Heart left ventricle (tissue), 13 donors: ENCODE measurements at regions not wholly inside any gene's neighbourhood (a gene's known extent, or its start where the extent isn't known, plus 50 kb on each side); places are given as distances from the start of the nearest gene placed in this dataset.

ENCODE experiments used
- POLR2A ChIP-seq, 2 donors: fragments of 450-650 bp; IDR thresholded peaks; one replicate each; pipeline ENCODE4 v1.6.1; 2017; ENCODE audit warnings: antibody characterized with exemption in 2 of 2, mild to moderate bottlenecking in 2 of 2, moderate library complexity in 2 of 2
- TF ChIP-seq, protein P1 (sequence below), 12 donors: fragments of 200-600 bp; sonication (generic) in 4 of 12; IDR thresholded peaks; one replicate each; pipeline versions ENCODE4 v1.5.0 to v1.8.0; 2018 to 2022; ENCODE audit warnings: antibody characterized with exemption in 12 of 12, mild to moderate bottlenecking in 5 of 12
- donor health status: ischemic (EF 13 %, LVEDD 7.1; RV severe dilation, severe dysfunction).
- donor health status: DM: no; HTN: yes; CAD: no.
- donor health status: DM: no; HTN: no; CAD: no.
- donor health status: ischemic (EF 25% LVEDD 6.9; RV normal size, moderate dysfunction).
- donor health status: ischemic (EF 25% LVEDD 5.7; RV mildly dilated, moderate dysfunction).
- donor health status: ischemic (EF 35%, LVEDD 5.7; RV mildly dilated, moderate dysfunction).
- donor health status: nonischemic (EF 11% LVEDD 7.7; RV severe dilation, severe dysfunction).
- donor health status: DM: yes; HTN: yes; CAD: no.
- donor health status: PGD.
- donor health status: ischemic (EF 29% LVEDD 5.4; RV normal size, mild dysfunction).
- donor health status: nonischemic (EF 23%, LVEDD 6.1; RV moderate dilation, normal function).

DNA sequence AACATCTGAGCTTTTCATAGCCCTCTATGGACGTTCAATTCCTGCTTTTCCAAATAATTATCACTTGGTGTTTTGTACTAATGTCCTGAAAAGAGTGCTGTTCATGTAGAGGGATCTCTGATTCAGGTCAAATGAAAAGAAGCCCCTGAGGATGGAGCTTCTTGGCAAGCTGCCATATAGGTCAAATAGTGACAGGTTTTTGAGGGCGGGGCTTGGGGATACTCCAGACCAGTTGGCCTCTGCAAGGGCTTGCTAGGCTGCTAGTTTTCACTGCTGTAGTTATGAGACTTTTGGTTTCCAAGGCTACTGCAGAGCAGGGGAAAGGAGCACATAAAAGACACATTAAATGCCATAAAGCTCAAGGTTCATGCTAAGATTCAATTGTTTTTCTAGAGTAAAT lies 257.2 kb upstream of the CACNA2D1 start:
- TF ChIP-seq, protein P1, sequence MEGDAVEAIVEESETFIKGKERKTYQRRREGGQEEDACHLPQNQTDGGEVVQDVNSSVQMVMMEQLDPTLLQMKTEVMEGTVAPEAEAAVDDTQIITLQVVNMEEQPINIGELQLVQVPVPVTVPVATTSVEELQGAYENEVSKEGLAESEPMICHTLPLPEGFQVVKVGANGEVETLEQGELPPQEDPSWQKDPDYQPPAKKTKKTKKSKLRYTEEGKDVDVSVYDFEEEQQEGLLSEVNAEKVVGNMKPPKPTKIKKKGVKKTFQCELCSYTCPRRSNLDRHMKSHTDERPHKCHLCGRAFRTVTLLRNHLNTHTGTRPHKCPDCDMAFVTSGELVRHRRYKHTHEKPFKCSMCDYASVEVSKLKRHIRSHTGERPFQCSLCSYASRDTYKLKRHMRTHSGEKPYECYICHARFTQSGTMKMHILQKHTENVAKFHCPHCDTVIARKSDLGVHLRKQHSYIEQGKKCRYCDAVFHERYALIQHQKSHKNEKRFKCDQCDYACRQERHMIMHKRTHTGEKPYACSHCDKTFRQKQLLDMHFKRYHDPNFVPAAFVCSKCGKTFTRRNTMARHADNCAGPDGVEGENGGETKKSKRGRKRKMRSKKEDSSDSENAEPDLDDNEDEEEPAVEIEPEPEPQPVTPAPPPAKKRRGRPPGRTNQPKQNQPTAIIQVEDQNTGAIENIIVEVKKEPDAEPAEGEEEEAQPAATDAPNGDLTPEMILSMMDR (IDR thresholded peaks at IDR 0.05), result no peak
- TF ChIP-seq POLR2A (IDR thresholded peaks at IDR 0.05), result no peak
